CD4-positive, alpha-beta T cell (primary cell): ENCODE measurements at regions not wholly inside any gene's neighbourhood (a gene's known extent, or its start where the extent isn't known, plus 50 kb on each side); places are given as distances from the start of the nearest gene placed in this dataset.

ENCODE experiments used
- ATAC-seq: fragments of 200-7000 bp; cut with Tn5 transposase; one replicate; pipeline ENCODE4 v1.10.0; 2022; ENCODE audit warnings: mild to moderate bottlenecking; ENCODE audit not compliant: poor library complexity
- CTCF ChIA-PET: fragments of 350-600 bp; sonication (Branson Sonifier 250); formaldehyde crosslinking; loops from one replicate; lab custom pipeline; 2021; ENCODE audit warnings: antibody characterized with exemption, inconsistent platforms; lab: Charles Lee
- POLR2A ChIA-PET: fragments of 350-600 bp; sonication (Branson Sonifier 250); formaldehyde crosslinking; loops from one replicate; lab custom pipeline; 2021; ENCODE audit warnings: antibody characterized with exemption, inconsistent platforms; lab: Charles Lee
- DNase-seq, 14 experiments: peaks; one replicate each; pipeline ENCODE4 v3.0.0-alpha.2; 2013 to 2020; ENCODE audit warnings: mixed read lengths in 2 of 14
- H3K27ac ChIP-seq, 2 donors: one replicate each; pipeline versions ENCODE4 v1.5.1 to v1.7.0; 2013; ENCODE audit warnings: low read length in 2 of 2, low read depth in 1 of 2, mild to moderate bottlenecking in 1 of 2
- H3K27me3 ChIP-seq, 2 experiments: 1 replicate in 1 of 2; 2 replicates in 1 of 2; pipeline versions ENCODE4 v1.6.1 to v1.7.0; 2013; ENCODE audit warnings: low read length in 2 of 2, control low read depth in 1 of 2, mild to moderate bottlenecking in 1 of 2, moderate library complexity in 1 of 2; ENCODE audit not compliant: insufficient read depth in 2 of 2, control insufficient read depth in 1 of 2
- H3K36me3 ChIP-seq: one replicate; pipeline ENCODE4 v1.6.1; 2013; ENCODE audit warnings: low read length, control low read depth; ENCODE audit not compliant: insufficient read depth
- H3K4me1 ChIP-seq: one replicate; pipeline ENCODE4 v1.6.1; 2013; ENCODE audit warnings: low read length, control low read depth; ENCODE audit not compliant: insufficient read depth
- H3K4me3 ChIP-seq: one replicate; pipeline ENCODE4 v1.5.1; 2013; ENCODE audit warnings: mild to moderate bottlenecking, low read length, moderate library complexity
- H3K9me3 ChIP-seq, 2 experiments: 1 replicate in 1 of 2; 2 replicates in 1 of 2; pipeline versions ENCODE4 v1.6.1 to v1.7.0; 2013; ENCODE audit warnings: low read length in 2 of 2, mild to moderate bottlenecking in 2 of 2, control low read depth in 1 of 2, moderate library complexity in 1 of 2; ENCODE audit not compliant: control insufficient read depth in 1 of 2, insufficient read depth in 1 of 2
- H3K27ac Mint-ChIP-seq: one replicate; pipeline ENCODE4 v1.8.0; 2020; ENCODE audit warnings: mixed read lengths
- H3K27me3 Mint-ChIP-seq: one replicate; pipeline ENCODE4 v1.8.0; 2021; ENCODE audit warnings: mixed read lengths
- H3K36me3 Mint-ChIP-seq: one replicate; pipeline ENCODE4 v1.8.0; 2021; ENCODE audit warnings: low read depth, mixed read lengths
- H3K4me1 Mint-ChIP-seq: one replicate; pipeline ENCODE4 v1.8.0; 2021; ENCODE audit warnings: low read depth, mixed read lengths
- H3K4me3 Mint-ChIP-seq: one replicate; pipeline ENCODE4 v1.8.0; 2020; ENCODE audit warnings: mild to moderate bottlenecking, mixed read lengths
- H3K9me3 Mint-ChIP-seq: one replicate; pipeline ENCODE4 v1.8.0; 2020; ENCODE audit warnings: mixed read lengths
- CTCF ChIP-seq: fragments of 200-600 bp; IDR thresholded peaks from one replicate; pipeline ENCODE4 v1.8.0; 2022; ENCODE audit warnings: antibody characterized with exemption, mild to moderate bottlenecking
- intact Hi-C, 2 experiments: fragments of 100-400 bp; cut with DNase I in 1 of 2; cut with micrococcal nuclease in 1 of 2; formaldehyde crosslinking; loops; one replicate each; pipeline versions ENCODE4 v1.15.1 to v1.9.0; 2023 to 2025; cut with DNase I, micrococcal nuclease

GRCh38 chr21:15192243-15192642 is 127.4 kb upstream of the NRIP1 start:
- intact Hi-C loops: no loop called here
- no peak overlapping the region for H3K27ac ChIP-seq
- ChIA-PET CTCF (interaction anchor here (1.3 kb wide), 1 partner anchor 39 kb away, joined by 3 read pairs; no protein-coding TSS in a partner anchor), POLR2A (no interaction called here)
- H3K36me3 Mint-ChIP-seq: no peaks in the 10 kb centered on the region
- no peak overlapping the region for H3K27ac Mint-ChIP-seq
- H3K4me1 ChIP-seq: no peaks in the 10 kb centered on the region
- no peak for DNase-seq
- H3K9me3 Mint-ChIP-seq: no peaks in the 10 kb centered on the region
- TF ChIP-seq CTCF: no peak
- H3K27me3 ChIP-seq: no peaks in the 10 kb centered on the region
- no peaks in the 10 kb centered on the region for H3K4me1 Mint-ChIP-seq
- H3K36me3 ChIP-seq: no peaks in the 10 kb centered on the region
- H3K4me3 Mint-ChIP-seq: no peak overlapping the region
- H3K4me3 ChIP-seq: no peak overlapping the region
- no peaks in the 10 kb centered on the region for H3K27me3 Mint-ChIP-seq
- no peak for ATAC-seq
- no peaks in the 10 kb centered on the region for H3K9me3 ChIP-seq

GRCh38 chr21:15193937-15194336 is 129.1 kb upstream of the NRIP1 start:
- no peaks in the 10 kb centered on the region for H3K27me3 ChIP-seq
- ATAC-seq: no peak
- H3K9me3 ChIP-seq: no peaks in the 10 kb centered on the region
- TF ChIP-seq CTCF: no peak
- no peak overlapping the region for H3K4me3 Mint-ChIP-seq
- no peak overlapping the region for H3K4me3 ChIP-seq
- H3K27ac Mint-ChIP-seq: no peak overlapping the region
- H3K4me1 Mint-ChIP-seq: no peaks in the 10 kb centered on the region
- no peak for DNase-seq
- H3K4me1 ChIP-seq: no peaks in the 10 kb centered on the region
- POLR2A ChIA-PET: no interaction called here
- H3K36me3 Mint-ChIP-seq: no peaks in the 10 kb centered on the region
- no peak overlapping the region for H3K27ac ChIP-seq
- CTCF ChIA-PET: no interaction called here
- intact Hi-C loops: no loop called here
- H3K9me3 Mint-ChIP-seq: no peaks in the 10 kb centered on the region
- H3K27me3 Mint-ChIP-seq: no peaks in the 10 kb centered on the region
- H3K36me3 ChIP-seq: no peaks in the 10 kb centered on the region

GRCh38 chr21:15195104-15195503 is 130.3 kb upstream of the NRIP1 start:
- H3K27me3 Mint-ChIP-seq: no peaks in the 10 kb centered on the region
- Histone ChIP-seq H3K4me1 (no peaks in the 10 kb centered on the region), H3K4me3 (no peak overlapping the region), H3K27ac (no peak overlapping the region), H3K36me3 (no peaks in the 10 kb centered on the region), H3K27me3 (no peaks in the 10 kb centered on the region), H3K9me3 (no peaks in the 10 kb centered on the region)
- H3K4me3 Mint-ChIP-seq: no peak overlapping the region
- DNase-seq (no peak), ATAC-seq (no peak)
- POLR2A ChIA-PET: no interaction called here
- TF ChIP-seq CTCF: no peak
- no peaks in the 10 kb centered on the region for H3K9me3 Mint-ChIP-seq
- intact Hi-C loops: no loop called here
- no peak overlapping the region for H3K27ac Mint-ChIP-seq
- no peaks in the 10 kb centered on the region for H3K4me1 Mint-ChIP-seq
- CTCF ChIA-PET: interaction anchor here (0.6 kb wide), 1 partner anchor 30 kb away, joined by 4 read pairs; no protein-coding TSS in a partner anchor
- H3K36me3 Mint-ChIP-seq: no peaks in the 10 kb centered on the region
